NCI-H1417 treated with DMSO at 0.1 percent for 48 hours (cell line): ENCODE measurements at regions not wholly inside any gene's neighbourhood (a gene's known extent, or its start where the extent isn't known, plus 50 kb on each side); places are given as distances from the start of the nearest gene placed in this dataset.

Experiments
- DNase-seq: peaks from one replicate; lab custom pipeline; 2025; lab: John Stamatoyannopoulos, UW

DNA sequence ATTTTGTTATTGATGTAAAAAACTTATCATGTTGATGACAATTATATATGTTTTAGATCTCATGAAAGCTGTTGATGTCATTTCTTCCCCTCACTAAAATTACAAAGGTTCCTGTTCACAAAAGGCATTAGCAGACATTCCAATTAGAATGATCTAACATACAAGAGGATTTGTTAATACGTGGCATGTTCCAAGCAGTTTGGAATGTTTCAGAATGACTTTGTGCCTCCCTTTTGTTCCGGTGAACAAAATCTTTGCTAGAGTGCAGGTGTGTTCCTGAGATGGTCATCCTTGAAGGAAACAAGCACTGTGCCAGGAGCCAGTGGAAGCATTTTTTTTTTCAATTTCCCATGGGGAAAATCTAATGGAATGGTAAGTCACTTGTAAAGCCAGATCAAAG lies 108.0 kb upstream of the KCTD3 start:
- DNase-seq, result no peak

DNA sequence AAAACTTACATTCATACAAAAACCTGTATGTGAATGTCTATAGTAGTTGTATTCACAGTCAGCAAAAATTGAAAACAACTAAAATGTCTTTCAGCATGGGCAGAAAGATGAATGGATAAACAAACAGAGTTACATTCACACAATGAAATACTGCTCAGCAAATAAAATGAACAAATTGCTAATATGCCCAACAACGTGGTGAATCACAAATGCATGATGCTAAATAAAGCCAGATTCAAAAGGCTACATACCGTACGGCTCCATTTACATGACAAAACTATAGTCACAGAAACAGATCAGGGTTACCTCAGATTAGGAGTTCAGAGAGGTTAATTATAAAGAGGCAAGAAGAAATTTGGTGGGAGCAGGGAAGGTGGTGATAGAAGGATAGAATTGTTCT lies 100.7 kb upstream of the KCTD3 start:
- no peak for DNase-seq

GRCh38 chr1:215471463-215471862 lies 95.6 kb upstream of the KCTD3 start:
- DNase-seq, result no peak

GRCh38 chr1:215472723-215473122 lies 94.4 kb upstream of the KCTD3 start:
- no peak for DNase-seq

DNA sequence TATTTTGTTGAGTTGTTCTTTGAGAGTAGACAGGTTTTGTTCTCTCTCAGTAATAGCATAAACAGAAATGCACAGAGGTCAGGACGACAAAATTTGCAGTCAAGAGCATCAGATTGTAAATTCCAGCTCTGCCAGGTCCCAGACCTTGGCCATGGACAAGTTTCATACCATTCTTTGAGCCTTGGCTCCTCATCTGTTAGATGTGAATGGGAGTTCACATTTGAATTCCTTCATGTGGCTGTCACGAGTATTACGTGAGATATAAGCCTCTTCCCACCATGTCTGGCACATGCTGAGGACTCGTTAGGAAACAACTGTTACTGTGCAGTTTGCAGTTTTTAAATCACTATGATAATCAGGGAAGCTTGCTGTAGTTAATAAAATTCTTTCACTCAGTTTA lies 93.2 kb upstream of the KCTD3 start:
- DNase-seq, result no peak

DNA sequence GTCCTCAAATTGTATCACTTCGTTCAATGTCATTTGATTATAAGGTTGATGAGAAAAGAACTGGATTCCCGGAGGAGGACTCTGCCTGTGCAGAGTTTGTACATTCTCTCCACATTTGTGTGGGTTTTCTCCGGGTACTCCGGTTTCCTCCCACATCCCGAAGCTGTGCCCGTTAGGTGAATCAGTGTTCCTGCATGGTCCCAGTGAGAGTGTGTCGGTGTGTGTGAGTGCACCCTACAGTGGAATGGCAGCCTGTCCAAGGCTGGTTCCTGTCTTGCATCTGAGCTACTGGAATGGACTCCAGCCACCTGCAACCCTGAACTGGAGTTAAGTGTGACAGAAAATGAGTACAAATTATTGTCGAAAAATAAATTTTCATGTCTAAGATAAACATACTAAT lies 92.2 kb upstream of the KCTD3 start:
- DNase-seq, result no peak

GRCh38 chr1:215475796-215476481 lies 91.2 kb upstream of the KCTD3 start:
- DNase-seq, result peak; percentile 19

- DNase-seq, result no peak
Observed at GRCh38 chr1:215476541-215476940, 90.6 kb upstream of the KCTD3 start.

DNA sequence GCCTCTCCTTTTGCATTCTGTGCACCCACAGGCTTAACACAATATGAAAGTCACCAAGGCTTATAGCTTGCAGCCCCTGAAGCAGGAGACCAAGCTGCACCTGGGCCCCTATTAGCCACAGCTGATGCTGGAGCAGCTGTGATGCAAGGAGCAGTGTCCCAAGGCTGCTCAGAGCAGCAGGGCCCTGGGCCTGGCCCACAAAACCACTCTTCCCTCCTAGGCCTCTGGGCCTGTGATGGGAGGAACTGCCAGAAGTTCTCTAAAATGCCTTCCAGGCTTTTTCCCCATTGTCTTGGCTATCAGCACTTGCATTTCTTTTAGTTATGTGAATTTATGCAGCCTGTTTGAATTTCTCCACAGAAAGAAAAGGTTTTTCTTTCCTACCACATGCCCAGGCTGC lies 89.5 kb upstream of the KCTD3 start:
- DNase-seq, result no peak

DNA sequence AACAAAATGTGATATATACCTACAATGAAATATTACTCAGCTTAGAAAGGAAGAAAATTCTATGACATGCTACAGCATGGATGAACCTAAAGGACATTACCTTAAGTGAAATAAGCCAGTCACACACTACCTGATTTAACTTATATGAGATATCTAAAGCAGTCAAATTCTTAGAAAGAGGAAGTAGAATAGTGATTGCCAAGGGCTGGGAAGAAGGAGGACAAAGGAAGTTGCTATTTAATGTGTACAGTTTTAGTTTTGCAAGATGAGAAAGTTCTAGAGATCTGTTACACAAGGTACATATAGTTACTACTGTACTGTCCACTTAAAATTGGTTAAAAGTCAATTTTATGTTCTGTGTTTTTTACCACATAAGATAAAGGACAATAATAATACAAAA lies 87.5 kb upstream of the KCTD3 start:
- DNase-seq, result no peak

DNA sequence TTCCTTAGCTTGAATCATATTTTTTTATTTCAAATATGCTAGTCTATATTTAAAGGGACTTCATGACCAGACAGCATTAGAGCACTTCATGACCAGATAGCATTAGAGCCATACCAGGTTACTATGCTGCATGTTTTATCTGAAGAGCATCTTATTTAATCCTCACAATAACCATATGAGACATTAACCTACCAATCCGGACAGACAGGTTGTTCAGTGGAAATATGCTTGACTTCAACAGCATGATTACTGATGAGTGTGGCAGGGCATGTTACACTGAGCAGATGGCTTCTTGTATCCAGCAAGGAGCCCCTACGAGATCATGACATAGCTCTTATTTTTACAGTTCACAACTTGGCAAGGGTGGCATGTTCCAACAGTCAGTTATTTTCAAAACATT lies 85.0 kb upstream of the KCTD3 start:
- no peak for DNase-seq

GRCh38 chr1:215484171-215484939 lies 82.7 kb upstream of the KCTD3 start:
- no peak for DNase-seq

- DNase-seq, result no peak
Observed at GRCh38 chr1:215487466-215487865, 79.6 kb upstream of the KCTD3 start.

DNA sequence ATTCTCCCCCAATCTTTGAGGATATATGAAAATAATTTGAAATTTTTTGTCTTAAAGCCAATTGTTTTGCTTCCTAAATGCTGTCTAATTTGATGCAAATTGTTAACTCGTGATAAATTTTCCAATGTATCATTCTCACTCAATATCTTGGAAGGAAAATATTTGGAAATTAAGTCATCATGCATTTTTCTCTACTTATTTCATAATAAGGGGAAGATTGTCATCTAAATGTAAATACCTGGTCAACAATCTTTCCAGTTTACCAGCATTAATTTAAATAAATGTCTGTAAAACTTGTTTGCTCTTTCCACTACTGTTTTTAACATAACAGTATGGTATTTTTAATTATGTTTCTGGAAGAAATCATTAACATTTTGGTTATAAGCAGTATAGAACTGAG lies 78.3 kb upstream of the KCTD3 start:
- no peak for DNase-seq

DNA sequence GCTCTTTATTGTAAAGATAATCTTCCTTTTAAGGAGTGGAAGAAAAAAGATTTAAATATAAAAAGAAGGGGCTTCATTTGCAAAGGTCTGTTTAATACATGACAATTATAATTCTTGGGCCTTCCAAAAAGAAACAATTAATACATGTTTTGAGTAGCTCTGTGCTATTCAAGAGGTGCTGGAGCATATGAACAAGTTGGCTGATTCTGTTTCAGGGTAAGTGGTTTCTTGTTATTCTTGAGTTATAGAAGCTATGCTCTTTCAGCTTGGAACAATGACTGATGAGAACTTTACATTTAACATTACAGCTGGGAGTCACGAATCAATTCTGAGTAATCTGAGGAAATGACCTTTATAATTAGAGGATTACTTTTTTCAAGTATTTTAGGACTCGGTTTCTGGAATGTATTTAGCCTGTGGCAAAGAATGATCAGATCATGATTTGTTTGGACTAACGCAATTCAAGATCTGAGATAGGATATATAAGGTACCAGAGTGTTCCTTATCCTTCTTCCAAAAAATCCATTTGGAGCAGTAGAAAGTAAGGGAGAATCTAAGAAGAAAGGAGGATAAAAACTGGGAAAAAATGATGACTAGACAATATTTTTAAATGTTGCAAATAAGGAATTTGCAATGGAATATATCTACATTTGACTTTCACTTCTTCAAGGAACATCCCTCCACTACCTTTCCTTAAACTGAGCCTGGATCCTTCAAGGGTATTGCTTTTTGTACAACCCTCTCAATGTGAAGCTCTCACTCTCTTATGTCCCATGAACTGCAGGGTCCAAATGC lies 77.1 kb upstream of the KCTD3 start:
- DNase-seq, result no peak

DNA sequence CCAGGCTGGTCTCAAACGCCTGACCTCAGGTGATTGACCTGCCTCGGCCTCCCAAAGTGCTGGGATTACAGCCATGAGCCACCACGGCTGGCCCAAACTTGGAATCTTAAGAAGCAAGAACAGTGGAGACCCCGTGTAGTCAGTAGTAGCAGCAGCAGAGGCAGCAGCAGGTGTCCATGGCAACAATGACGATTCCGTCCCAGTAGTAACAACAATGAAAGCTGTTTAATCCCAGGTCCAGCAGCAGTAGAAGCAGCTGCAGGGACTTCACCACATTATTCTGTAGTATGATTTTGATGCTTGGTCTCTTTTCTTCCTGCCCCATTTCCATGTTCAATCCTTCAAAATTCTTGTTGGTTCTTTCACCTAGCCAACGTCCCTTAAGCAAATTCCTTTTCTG lies 69.6 kb upstream of the KCTD3 start:
- no peak for DNase-seq

GRCh38 chr1:215501496-215501895 lies 65.6 kb upstream of the KCTD3 start:
- no peak for DNase-seq

- DNase-seq, result no peak
Observed at GRCh38 chr1:215502081-215502480, 65.0 kb upstream of the KCTD3 start.

DNA sequence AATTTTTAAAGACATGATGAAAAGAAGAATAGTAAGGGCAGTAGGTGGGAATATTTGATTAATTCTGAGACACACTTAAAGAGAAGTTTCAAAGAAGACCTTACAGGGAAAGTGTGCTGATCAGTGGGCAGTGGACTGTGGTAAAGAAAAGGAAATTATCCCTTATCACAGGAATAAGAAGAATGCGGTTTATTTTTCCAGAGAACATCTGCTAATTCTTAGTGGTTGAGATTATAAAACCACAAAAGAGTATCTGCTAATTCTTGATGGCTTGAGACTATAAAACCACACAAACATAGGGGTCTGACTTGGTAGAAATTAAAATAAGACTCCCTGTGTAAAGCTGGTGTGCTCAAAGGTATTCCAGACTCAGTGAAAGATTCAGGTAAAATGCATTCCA lies 60.0 kb upstream of the KCTD3 start:
- no peak for DNase-seq

DNA sequence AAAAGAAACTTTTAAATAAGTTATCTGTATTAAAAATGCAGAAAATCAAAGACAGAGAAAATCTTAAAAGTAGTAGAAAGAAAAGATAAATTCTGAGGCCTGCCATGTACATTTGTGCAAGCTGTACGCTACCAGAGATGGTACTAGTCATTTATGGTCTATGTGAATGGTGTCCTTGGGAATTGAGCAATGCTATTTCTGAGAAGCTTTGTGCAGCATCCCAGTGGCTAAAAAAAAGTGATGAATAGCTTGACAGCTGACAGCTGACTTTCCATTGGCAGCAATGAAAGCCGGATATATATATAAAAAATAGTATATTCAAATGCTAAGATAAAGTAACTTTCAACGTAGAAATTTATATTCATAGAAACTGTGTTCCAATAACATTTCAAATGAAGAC lies 58.8 kb upstream of the KCTD3 start:
- no peak for DNase-seq
